HG02852 (cell line): ENCODE measurements at regions not wholly inside any gene's neighbourhood (a gene's known extent, or its start where the extent isn't known, plus 50 kb on each side); places are given as distances from the start of the nearest gene placed in this dataset.

Experiments
- ATAC-seq: cut with Tn5 transposase; IDR thresholded peaks from one replicate; pipeline ENCODE4 v1.9.1; 2021; ENCODE audit warnings: mild to moderate bottlenecking, moderate library complexity; ENCODE audit not compliant: unreplicated experiment

GRCh38 chr4:128341634-128342033, 54.0 kb upstream of the PGRMC2 start:
- no peak for ATAC-seq

- no peak for ATAC-seq
These were observed 51.2 kb upstream of the PGRMC2 start for GRCh38 chr4:128338634-128339355.

GRCh38 chr4:128337863-128338262, 50.2 kb upstream of the PGRMC2 start:
- ATAC-seq, result no peak
